Stimulated activated naive CD8-positive, alpha-beta T cell treated with anti-CD3 and anti-CD28 coated beads, Interleukin-15, amount 100 ng/mL, for 72 hours (primary cell): ENCODE measurements at regions not wholly inside any gene's neighbourhood (a gene's known extent, or its start where the extent isn't known, plus 50 kb on each side); places are given as distances from the start of the nearest gene placed in this dataset.
"Not testable (repeated sequence)": the region's sequence is repeated elsewhere in the genome, so short reads cannot be mapped to it uniquely, and the experiment has no call there.

Experiments
- ATAC-seq: fragments of 150-1000 bp; cut with Tn5 transposase; 2 replicates; pipeline ENCODE4 v1.10.0; 2021; ENCODE audit warnings: mild to moderate bottlenecking, moderate library complexity
- DNase-seq, 2 donors: peaks; one replicate each; pipeline ENCODE4 v3.0.0; 2021 to 2022
- H3K27ac Mint-ChIP-seq, 2 donors: one replicate each; pipeline ENCODE4 v1.8.0; 2022; ENCODE audit warnings: mild to moderate bottlenecking in 2 of 2, mixed read lengths in 2 of 2, moderate library complexity in 2 of 2
- H3K27me3 Mint-ChIP-seq: one replicate; pipeline ENCODE4 v1.8.0; 2022; ENCODE audit warnings: mixed read lengths
- H3K4me1 Mint-ChIP-seq: one replicate; pipeline ENCODE4 v1.8.0; 2022; ENCODE audit warnings: mild to moderate bottlenecking, mixed read lengths
- H3K4me3 Mint-ChIP-seq, 2 donors: one replicate each; pipeline ENCODE4 v1.8.0; 2022; ENCODE audit warnings: mild to moderate bottlenecking in 2 of 2, mixed read lengths in 2 of 2, moderate library complexity in 1 of 2
- H3K9me3 Mint-ChIP-seq, 2 donors: one replicate each; pipeline ENCODE4 v1.8.0; 2022; ENCODE audit warnings: mixed read lengths in 2 of 2

DNA sequence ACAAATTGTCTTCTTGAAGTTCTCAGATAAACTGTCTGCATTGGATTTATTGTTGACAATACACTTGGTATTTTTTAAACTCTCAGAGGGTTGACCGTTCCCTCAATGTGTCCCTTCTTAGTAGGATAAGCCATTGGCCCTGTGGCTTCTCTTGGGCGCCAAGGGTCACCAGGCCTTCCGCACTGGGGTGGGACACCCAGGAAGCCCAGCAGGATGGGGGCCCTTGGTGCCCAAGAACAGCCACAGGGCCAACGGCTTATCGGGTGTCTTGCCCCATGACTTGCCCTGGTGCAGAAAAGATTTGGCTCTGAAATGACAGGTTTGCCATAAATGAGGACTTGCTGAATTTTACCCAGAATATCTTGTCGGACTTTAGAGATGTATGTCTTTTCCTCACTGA, 375.0 kb downstream of the IRX2 start:
- Mint-ChIP-seq H3K27ac (no peak overlapping the region), H3K4me3 (no peak overlapping the region), H3K9me3 (peaks cover 10 to 11% of the 10 kb centered on the region in 2 donors), H3K4me1 (no peaks in the 10 kb centered on the region), H3K27me3 (no peaks in the 10 kb centered on the region)
- DNase-seq = no peak
- ATAC-seq = no peak

GRCh38 chr5:2375757-2376250, 375.7 kb downstream of the IRX2 start:
- no peaks in the 10 kb centered on the region for H3K27me3 Mint-ChIP-seq
- no peaks in the 10 kb centered on the region for H3K4me1 Mint-ChIP-seq
- no peak for ATAC-seq
- DNase-seq = no peak
- H3K9me3 Mint-ChIP-seq = peaks cover 10 to 11% of the 10 kb centered on the region in 2 donors
- no peak overlapping the region for H3K27ac Mint-ChIP-seq
- H3K4me3 Mint-ChIP-seq = no peak overlapping the region

- H3K4me1 Mint-ChIP-seq = no peaks in the 10 kb centered on the region
- ATAC-seq = no peak
Measured at GRCh38 chr5:2375291-2375690, 376.2 kb downstream of the IRX2 start.

GRCh38 chr5:2374703-2375102, 376.8 kb downstream of the IRX2 start:
- no peaks in the 10 kb centered on the region for H3K27me3 Mint-ChIP-seq
- no peak for DNase-seq

More at GRCh38 chr5:2375291-2375690, 376.2 kb downstream of the IRX2 start:
- no peaks in the 10 kb centered on the region for H3K27me3 Mint-ChIP-seq
- H3K27ac Mint-ChIP-seq = no peak overlapping the region
- H3K9me3 Mint-ChIP-seq = peaks cover 10 to 11% of the 10 kb centered on the region in 2 donors
- H3K4me3 Mint-ChIP-seq = no peak overlapping the region
- DNase-seq = no peak

DNA sequence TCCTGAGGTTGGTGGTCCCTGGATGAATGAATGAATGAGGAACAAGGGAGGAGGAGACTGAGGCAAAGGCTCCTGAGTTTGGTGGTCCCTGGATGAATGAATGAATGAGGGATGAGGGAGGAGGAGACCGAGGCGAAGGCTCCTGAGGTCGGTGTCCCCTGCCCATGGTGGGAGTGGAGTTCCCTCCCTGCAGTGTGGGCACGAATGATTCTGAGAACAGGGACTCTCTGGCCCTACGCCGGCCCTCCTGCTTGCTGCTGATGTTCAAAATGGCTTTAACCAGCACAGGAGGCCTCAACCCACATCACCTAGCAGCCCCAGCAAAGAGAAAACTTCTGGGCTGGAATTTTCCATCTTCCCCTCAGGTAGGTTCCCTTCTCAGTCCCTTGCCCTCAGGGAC, 377.8 kb downstream of the IRX2 start:
- ATAC-seq = no peak
- H3K27me3 Mint-ChIP-seq = no peaks in the 10 kb centered on the region
- H3K4me3 Mint-ChIP-seq = no peak overlapping the region
- no peak overlapping the region for H3K27ac Mint-ChIP-seq
- DNase-seq = no peak
- H3K4me1 Mint-ChIP-seq = no peaks in the 10 kb centered on the region
- peaks cover 13 to 21% of the 10 kb centered on the region in 2 donors for H3K9me3 Mint-ChIP-seq

More at GRCh38 chr5:2374703-2375102, 376.8 kb downstream of the IRX2 start:
- peaks cover 11 to 13% of the 10 kb centered on the region in 2 donors for H3K9me3 Mint-ChIP-seq
- H3K27ac Mint-ChIP-seq = no peak overlapping the region
- no peak for ATAC-seq
- no peak overlapping the region for H3K4me3 Mint-ChIP-seq
- H3K4me1 Mint-ChIP-seq = no peaks in the 10 kb centered on the region

GRCh38 chr5:2371419-2371710, 380.1 kb downstream of the IRX2 start:
- H3K9me3 Mint-ChIP-seq = peaks cover 15 to 23% of the 10 kb centered on the region in 2 donors
- H3K4me3 Mint-ChIP-seq = no peak overlapping the region
- no peaks in the 10 kb centered on the region for H3K27me3 Mint-ChIP-seq
- DNase-seq (no peak), ATAC-seq (no peak)
- no peaks in the 10 kb centered on the region for H3K4me1 Mint-ChIP-seq
- H3K27ac Mint-ChIP-seq = no peak overlapping the region

DNA sequence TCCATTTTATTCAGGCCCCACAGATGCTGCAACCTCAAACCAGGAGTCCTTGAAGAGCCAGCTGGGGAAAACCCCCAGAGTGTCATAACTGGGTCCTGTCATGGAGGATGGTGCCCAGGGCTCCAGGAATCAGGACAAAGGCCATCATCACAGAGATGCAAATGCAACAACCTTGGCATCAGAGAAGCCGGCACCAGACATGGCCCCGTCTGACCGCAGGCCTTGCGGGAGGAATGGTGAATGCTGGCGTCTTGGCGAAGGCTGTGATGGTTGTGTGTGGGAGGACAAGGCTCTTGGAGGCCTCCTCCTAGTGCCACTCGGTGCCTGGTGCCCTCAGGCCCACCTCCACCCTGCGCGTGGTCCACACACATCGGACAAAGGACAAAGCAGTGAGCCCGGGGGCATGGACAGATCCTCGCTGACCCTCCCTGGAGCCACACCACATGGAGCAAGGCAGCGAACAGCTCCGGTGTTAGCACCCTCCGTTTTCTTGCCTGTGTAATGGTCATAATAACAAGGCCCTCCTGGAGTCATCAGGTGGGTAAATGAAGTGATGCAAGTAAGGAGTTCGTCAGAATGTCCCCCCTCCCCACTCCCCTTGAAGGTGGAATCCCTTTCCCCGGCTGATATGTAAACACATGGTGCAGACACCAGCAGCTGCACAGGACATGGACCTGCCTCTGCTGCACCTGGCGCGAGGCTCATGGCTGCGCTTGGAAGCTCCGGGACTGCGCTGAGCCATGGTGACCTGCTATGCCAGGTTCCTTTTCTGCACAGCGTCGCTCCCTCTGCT, 380.7 kb downstream of the IRX2 start:
- ATAC-seq = no peak
- no peak overlapping the region for H3K27ac Mint-ChIP-seq
- no peak for DNase-seq
- no peak overlapping the region for H3K4me3 Mint-ChIP-seq
- H3K9me3 Mint-ChIP-seq = peaks cover 15 to 23% of the 10 kb centered on the region in 2 donors
- H3K27me3 Mint-ChIP-seq = no peaks in the 10 kb centered on the region
- no peaks in the 10 kb centered on the region for H3K4me1 Mint-ChIP-seq

GRCh38 chr5:2369178-2369577, 382.3 kb downstream of the IRX2 start:
- no peak overlapping the region for H3K27ac Mint-ChIP-seq
- peaks cover 21 to 32% of the 10 kb centered on the region in 2 donors for H3K9me3 Mint-ChIP-seq
- no peak overlapping the region for H3K4me3 Mint-ChIP-seq
- H3K4me1 Mint-ChIP-seq = no peaks in the 10 kb centered on the region
- H3K27me3 Mint-ChIP-seq = peaks cover 7% of the 10 kb centered on the region
- ATAC-seq (no peak), DNase-seq (no peak)

- H3K9me3 Mint-ChIP-seq = peaks cover 10 to 28% of the 10 kb centered on the region in 2 donors
- no peaks in the 10 kb centered on the region for H3K4me1 Mint-ChIP-seq
- H3K27me3 Mint-ChIP-seq = peaks cover 15% of the 10 kb centered on the region
- no peak overlapping the region for H3K4me3 Mint-ChIP-seq
- H3K27ac Mint-ChIP-seq = no peak overlapping the region
- ATAC-seq = no peak
- DNase-seq = no peak
Measured at GRCh38 chr5:2366816-2367215, 384.7 kb downstream of the IRX2 start.

- Mint-ChIP-seq H3K27ac (no peak overlapping the region), H3K4me3 (no peak overlapping the region), H3K27me3 (peaks cover 8% of the 10 kb centered on the region), H3K9me3 (no peaks in the 10 kb centered on the region), H3K4me1 (no peaks in the 10 kb centered on the region)
- ATAC-seq = no peak
- no peak for DNase-seq
Measured at GRCh38 chr5:2357309-2357708, 394.2 kb downstream of the IRX2 start.

DNA sequence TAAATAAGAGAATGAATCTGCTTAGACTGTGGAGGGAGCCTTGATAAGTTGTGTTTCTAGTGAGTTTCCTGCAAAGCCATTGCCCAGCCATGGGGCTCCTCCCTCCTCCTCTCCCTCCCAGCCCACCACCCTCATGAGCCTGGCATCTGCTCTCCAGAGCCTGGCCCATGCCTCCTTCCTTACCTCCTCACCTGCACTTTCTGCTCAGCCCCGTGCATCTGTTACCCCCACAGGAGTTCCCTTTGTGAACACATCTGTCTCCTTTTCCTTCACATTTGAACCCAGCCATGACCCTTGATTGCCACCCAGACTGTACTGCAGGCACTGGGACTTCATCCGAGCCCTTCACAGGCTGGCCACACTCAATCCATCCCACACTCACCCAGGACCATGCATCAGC, 395.6 kb downstream of the IRX2 start:
- Mint-ChIP-seq H3K4me3 (no peak overlapping the region), H3K27ac (no peak overlapping the region), H3K9me3 (peaks cover 6 to 7% of the 10 kb centered on the region in 2 donors), H3K4me1 (no peaks in the 10 kb centered on the region), H3K27me3 (peaks cover 8% of the 10 kb centered on the region)
- DNase-seq = no peak
- ATAC-seq = no peak

- no peak overlapping the region for H3K27ac Mint-ChIP-seq
- peaks cover 6 to 7% of the 10 kb centered on the region in 2 donors for H3K9me3 Mint-ChIP-seq
- no peaks in the 10 kb centered on the region for H3K4me1 Mint-ChIP-seq
- ATAC-seq (no peak), DNase-seq (no peak)
- H3K27me3 Mint-ChIP-seq = peaks cover 8% of the 10 kb centered on the region
- no peak overlapping the region for H3K4me3 Mint-ChIP-seq
Measured at GRCh38 chr5:2353871-2354440, 397.5 kb downstream of the IRX2 start.

DNA sequence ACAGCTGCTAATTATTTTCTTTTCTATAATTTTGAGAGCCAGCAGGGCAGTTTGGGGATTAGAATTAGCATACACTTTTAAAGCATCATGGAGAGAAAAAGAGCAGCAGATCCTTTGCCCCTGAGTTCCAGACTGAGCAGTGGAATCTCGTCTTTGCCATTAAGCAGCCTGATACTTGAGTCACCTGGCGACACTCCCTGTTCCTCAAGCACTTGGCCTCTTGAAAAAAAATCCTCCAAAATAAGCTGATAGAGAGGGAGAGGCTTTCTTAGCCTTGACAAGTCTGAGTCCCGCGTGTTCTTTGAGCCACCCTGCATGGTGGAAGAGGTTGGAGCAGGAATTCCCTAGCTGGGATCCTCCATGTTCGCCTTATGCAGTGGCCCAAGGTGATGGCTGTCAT, 398.3 kb downstream of the IRX2 start:
- ATAC-seq (no peak), DNase-seq (no peak)
- H3K27me3 Mint-ChIP-seq = peaks cover 8% of the 10 kb centered on the region
- peaks cover 6 to 13% of the 10 kb centered on the region in 2 donors for H3K9me3 Mint-ChIP-seq
- H3K4me3 Mint-ChIP-seq = no peak overlapping the region
- no peaks in the 10 kb centered on the region for H3K4me1 Mint-ChIP-seq
- H3K27ac Mint-ChIP-seq = no peak overlapping the region

GRCh38 chr5:2352101-2352861, 399.2 kb downstream of the IRX2 start:
- Mint-ChIP-seq H3K4me1 (no peaks in the 10 kb centered on the region), H3K27ac (no peak overlapping the region), H3K4me3 (no peak overlapping the region), H3K27me3 (peaks cover 8% of the 10 kb centered on the region), H3K9me3 (peaks cover 6 to 16% of the 10 kb centered on the region in 2 donors)
- no peak for ATAC-seq
- DNase-seq = no peak

GRCh38 chr5:2349768-2350167, 401.7 kb downstream of the IRX2 start:
- H3K27me3 Mint-ChIP-seq = peaks cover 14% of the 10 kb centered on the region
- not testable (repeated sequence) for H3K27ac Mint-ChIP-seq, DNase-seq, H3K4me1 Mint-ChIP-seq, ATAC-seq, H3K4me3 Mint-ChIP-seq
- H3K9me3 Mint-ChIP-seq = peaks cover 6 to 28% of the 10 kb centered on the region in 2 donors

DNA sequence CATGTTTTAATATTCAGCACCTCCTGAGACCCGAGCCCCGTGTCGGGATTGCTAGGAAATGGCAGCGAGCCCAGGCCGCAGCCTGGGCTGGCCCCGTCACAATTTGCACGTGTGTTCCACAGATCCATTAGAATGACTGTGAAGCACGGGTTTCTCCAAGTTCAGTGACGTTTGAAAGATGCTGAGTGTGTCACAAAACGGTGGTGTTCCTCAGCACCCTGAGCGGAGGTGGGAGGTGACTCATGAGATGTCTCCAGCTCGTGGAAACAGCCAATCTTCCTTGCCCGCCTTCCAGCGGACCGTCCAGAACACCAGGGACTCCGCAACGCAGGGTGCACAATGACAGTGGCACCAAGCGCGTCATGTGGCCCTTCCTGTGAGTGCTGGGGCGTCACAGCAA, 412.8 kb downstream of the IRX2 start:
- H3K9me3 Mint-ChIP-seq = no peaks in the 10 kb centered on the region
- no peak overlapping the region for H3K27ac Mint-ChIP-seq
- DNase-seq (no peak), ATAC-seq (no peak)
- peaks cover 13% of the 10 kb centered on the region for H3K27me3 Mint-ChIP-seq
- no peak overlapping the region for H3K4me3 Mint-ChIP-seq
- no peaks in the 10 kb centered on the region for H3K4me1 Mint-ChIP-seq
